ENCODE measurements at regions not wholly inside any gene's neighbourhood (a gene's known extent, or its start where the extent isn't known, plus 50 kb on each side); places are given as distances from the start of the nearest gene placed in this dataset.

DNA sequence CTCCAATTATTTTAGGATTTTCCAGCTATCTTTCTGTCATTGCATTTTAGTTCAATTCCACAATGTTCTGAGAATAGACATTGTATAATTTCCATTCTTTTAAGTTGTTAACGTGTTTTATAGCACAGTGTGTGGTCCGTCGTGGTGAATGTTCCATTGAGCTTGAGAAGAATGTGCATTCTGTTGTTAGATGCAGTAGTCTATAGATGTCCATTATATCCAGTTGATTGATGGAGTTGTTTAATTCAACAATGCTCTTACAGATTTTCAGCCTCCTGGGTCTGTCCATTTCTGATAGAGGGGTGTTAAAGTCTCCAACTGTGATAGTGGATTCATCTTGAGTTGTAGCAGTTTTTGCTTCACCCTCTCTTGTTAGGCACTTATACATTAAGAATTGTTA, 1587.7 kb upstream of the NUDT12 start:
- Histone ChIP-seq H3K23ac (ENCODE audit: insufficient read length, low read depth, low read length) (no peak overlapping the region), H3K79me2 (ENCODE audit: insufficient read depth, low read length) (no peaks in the 10 kb centered on the region), H3K27ac (ENCODE audit: insufficient read length, low read depth, low read length) (no peak overlapping the region), H3K14ac (ENCODE audit: insufficient read depth, low read length) (no peak overlapping the region), H3K18ac (ENCODE audit: insufficient read length, low read depth, low read length) (no peak overlapping the region), H2BK120ac (ENCODE audit: low read depth, low read length, poor library complexity, severe bottlenecking) (no peak overlapping the region), H4K8ac (replicated peaks; ENCODE audit: insufficient read length, low read depth, low read length) (no peak overlapping the region), H2BK12ac (ENCODE audit: insufficient read length, low read depth, low read length) (no peak overlapping the region), H3K9me3 (ENCODE audit: control insufficient read depth, low read depth, low read length) (no peaks in the 10 kb centered on the region), H3K56ac (ENCODE audit: insufficient read length, low read depth, low read length) (no peak overlapping the region), H3K79me1 (ENCODE audit: insufficient read depth, low read depth, low read length, poor library complexity, severe bottlenecking) (no peaks in the 10 kb centered on the region), H3K27me3 (ENCODE audit: insufficient read depth, low read length) (no peaks in the 10 kb centered on the region), H2BK15ac (ENCODE audit: low read depth, low read length) (no peak overlapping the region), H3K4ac (ENCODE audit: low read depth, low read length) (no peak overlapping the region), H3K9ac (ENCODE audit: extremely low read depth, insufficient read length, low read length) (no peak overlapping the region), H2AK5ac (ENCODE audit: insufficient read length, low read length) (no peak overlapping the region), H4K20me1 (ENCODE audit: control insufficient read depth, insufficient read depth, insufficient read length) (no peaks in the 10 kb centered on the region), H3K4me1 (ENCODE audit: insufficient read depth, low read length) (no peaks in the 10 kb centered on the region), H3T11ph (ENCODE audit: low read length) (no peak overlapping the region), H2BK5ac (ENCODE audit: insufficient read length, low read length) (no peak overlapping the region), H2BK20ac (ENCODE audit: low read depth, low read length, poor library complexity, severe bottlenecking) (no peak overlapping the region), H2AFZ (ENCODE audit: low read length) (no peak overlapping the region), H4K5ac (ENCODE audit: insufficient read length, low read depth, low read length) (no peak overlapping the region), H4K91ac (ENCODE audit: insufficient read length, low read depth, low read length) (no peak overlapping the region), H3K23me2 (ENCODE audit: insufficient read length, low read depth, low read length, poor library complexity, severe bottlenecking) (no peaks in the 10 kb centered on the region), H3K4me2 (ENCODE audit: insufficient read depth, insufficient read length, low read length) (no peak overlapping the region)
- Mint-ChIP-seq H3K4me1 (no peaks in the 10 kb centered on the region), H3K27me3 (ENCODE audit: low read depth) (no peaks in the 10 kb centered on the region), H3K27ac (no peak overlapping the region), H3K36me3 (ENCODE audit: insufficient read depth in 1 of 3, low read depth in 3 of 3) (no peaks in the 10 kb centered on the region), H3K4me3 (no peak overlapping the region), H3K9me3 (no peaks in the 10 kb centered on the region)
- WGBS (ENCODE audit: extremely low coverage, insufficient read length, low lambda C conversion rate) = no CpG with 5 or more reads among the region's 3 CpGs
- TF ChIP-seq, protein P1, sequence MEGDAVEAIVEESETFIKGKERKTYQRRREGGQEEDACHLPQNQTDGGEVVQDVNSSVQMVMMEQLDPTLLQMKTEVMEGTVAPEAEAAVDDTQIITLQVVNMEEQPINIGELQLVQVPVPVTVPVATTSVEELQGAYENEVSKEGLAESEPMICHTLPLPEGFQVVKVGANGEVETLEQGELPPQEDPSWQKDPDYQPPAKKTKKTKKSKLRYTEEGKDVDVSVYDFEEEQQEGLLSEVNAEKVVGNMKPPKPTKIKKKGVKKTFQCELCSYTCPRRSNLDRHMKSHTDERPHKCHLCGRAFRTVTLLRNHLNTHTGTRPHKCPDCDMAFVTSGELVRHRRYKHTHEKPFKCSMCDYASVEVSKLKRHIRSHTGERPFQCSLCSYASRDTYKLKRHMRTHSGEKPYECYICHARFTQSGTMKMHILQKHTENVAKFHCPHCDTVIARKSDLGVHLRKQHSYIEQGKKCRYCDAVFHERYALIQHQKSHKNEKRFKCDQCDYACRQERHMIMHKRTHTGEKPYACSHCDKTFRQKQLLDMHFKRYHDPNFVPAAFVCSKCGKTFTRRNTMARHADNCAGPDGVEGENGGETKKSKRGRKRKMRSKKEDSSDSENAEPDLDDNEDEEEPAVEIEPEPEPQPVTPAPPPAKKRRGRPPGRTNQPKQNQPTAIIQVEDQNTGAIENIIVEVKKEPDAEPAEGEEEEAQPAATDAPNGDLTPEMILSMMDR (conservative IDR thresholded peaks at IDR 0.05) = no peak
- DNase-seq = no peak
